ENCODE measurements at regions not wholly inside any gene's neighbourhood (a gene's known extent, or its start where the extent isn't known, plus 50 kb on each side); places are given as distances from the start of the nearest gene placed in this dataset.

DNA sequence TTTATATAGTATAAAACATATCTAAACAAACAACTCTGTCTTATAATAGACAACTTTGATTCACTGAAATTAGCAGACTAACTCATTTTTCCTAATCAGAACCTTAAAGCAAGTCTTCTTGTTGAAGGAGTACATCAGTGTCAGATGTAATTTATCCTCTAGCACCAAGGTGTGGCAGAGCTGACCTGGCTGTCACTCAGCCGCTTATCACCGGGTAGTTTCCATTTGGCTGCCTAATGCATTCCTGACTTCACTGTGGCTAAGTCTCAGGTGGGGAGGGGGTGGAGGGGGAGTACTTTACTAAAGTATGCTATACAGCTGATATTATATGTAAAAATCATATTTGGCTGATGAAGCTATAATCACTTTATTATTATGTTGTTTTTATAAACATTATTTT, 339.9 kb upstream of the RGS6 start:
- no peaks in the 10 kb centered on the region for H3K36me3 ChIP-seq (ENCODE audit: insufficient read depth)
- H3K4me2 ChIP-seq, result no peak overlapping the region
- H3K4me3 ChIP-seq, result no peak overlapping the region
- peaks cover 10% of the 10 kb centered on the region for H3K79me2 ChIP-seq (replicated peaks; ENCODE audit: insufficient read depth)
- no peak overlapping the region for H3K27ac ChIP-seq (ENCODE audit: low read depth)
- no peaks in the 10 kb centered on the region for H4K20me1 ChIP-seq (replicated peaks; ENCODE audit: insufficient read depth)
- TF ChIP-seq EZH2 (IDR thresholded peaks at IDR 0.05; ENCODE audit: low read depth, unreplicated experiment) (no peak), ZNF114 (CRISPR knock-in tag; IDR thresholded peaks at IDR 0.05) (no peak)
- TF ChIP-seq, protein P1, sequence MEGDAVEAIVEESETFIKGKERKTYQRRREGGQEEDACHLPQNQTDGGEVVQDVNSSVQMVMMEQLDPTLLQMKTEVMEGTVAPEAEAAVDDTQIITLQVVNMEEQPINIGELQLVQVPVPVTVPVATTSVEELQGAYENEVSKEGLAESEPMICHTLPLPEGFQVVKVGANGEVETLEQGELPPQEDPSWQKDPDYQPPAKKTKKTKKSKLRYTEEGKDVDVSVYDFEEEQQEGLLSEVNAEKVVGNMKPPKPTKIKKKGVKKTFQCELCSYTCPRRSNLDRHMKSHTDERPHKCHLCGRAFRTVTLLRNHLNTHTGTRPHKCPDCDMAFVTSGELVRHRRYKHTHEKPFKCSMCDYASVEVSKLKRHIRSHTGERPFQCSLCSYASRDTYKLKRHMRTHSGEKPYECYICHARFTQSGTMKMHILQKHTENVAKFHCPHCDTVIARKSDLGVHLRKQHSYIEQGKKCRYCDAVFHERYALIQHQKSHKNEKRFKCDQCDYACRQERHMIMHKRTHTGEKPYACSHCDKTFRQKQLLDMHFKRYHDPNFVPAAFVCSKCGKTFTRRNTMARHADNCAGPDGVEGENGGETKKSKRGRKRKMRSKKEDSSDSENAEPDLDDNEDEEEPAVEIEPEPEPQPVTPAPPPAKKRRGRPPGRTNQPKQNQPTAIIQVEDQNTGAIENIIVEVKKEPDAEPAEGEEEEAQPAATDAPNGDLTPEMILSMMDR (conservative IDR thresholded peaks at IDR 0.05; ENCODE audit: low read depth in 2 of 2), result 0 out of 4 replicates have a peak, but pooled peaks of 1 of the 2 experiments have one; percentile 3
- no peak for DNase-seq (ENCODE audit: low spot score)
- no peaks in the 10 kb centered on the region for H3F3A ChIP-seq (replicated peaks; ENCODE audit: low read depth)
- H3K9me3 Mint-ChIP-seq, result no peaks in the 10 kb centered on the region
- peaks cover 4% of the 10 kb centered on the region; the same call in 1 of the 2 replicates for H3K4me1 ChIP-seq (ENCODE audit: insufficient read depth)
- no peak overlapping the region for H2AFZ ChIP-seq
- H3K36me3 Mint-ChIP-seq (ENCODE audit: low read depth), result peaks cover 5% of the 10 kb centered on the region; the same call in 2 of the 3 replicates
- H3K4me3 Mint-ChIP-seq, result no peak overlapping the region
- H3K4me1 Mint-ChIP-seq, result peaks cover 12% of the 10 kb centered on the region; the same call in 2 of the 3 replicates
- H3K27me3 Mint-ChIP-seq (ENCODE audit: insufficient read depth, low read depth, poor library complexity), result peaks cover 1% of the 10 kb centered on the region
- peak; percentile 61 for ATAC-seq
- H3K27ac Mint-ChIP-seq, result no peak overlapping the region
- no peaks in the 10 kb centered on the region for H3K27me3 ChIP-seq (ENCODE audit: insufficient read depth)
- H3K9me2 ChIP-seq (ENCODE audit: insufficient read depth), result no peaks in the 10 kb centered on the region

- Mint-ChIP-seq H3K9me3 (no peaks in the 10 kb centered on the region), H3K27me3 (ENCODE audit: insufficient read depth, low read depth, poor library complexity) (peaks cover 1% of the 10 kb centered on the region), H3K36me3 (ENCODE audit: low read depth) (peaks cover 5% of the 10 kb centered on the region), H3K4me1 (peaks cover 12% of the 10 kb centered on the region; the same call in 2 of the 3 replicates), H3K27ac (no peak overlapping the region), H3K4me3 (no peak overlapping the region)
- no peaks in the 10 kb centered on the region for H3K27me3 ChIP-seq (ENCODE audit: insufficient read depth)
- ATAC-seq, result no peak
- DNase-seq (ENCODE audit: low spot score), result no peak
- peaks cover 10% of the 10 kb centered on the region for H3K79me2 ChIP-seq (replicated peaks; ENCODE audit: insufficient read depth)
- H3K4me3 ChIP-seq, result no peak overlapping the region
- H3K4me1 ChIP-seq (ENCODE audit: insufficient read depth), result peaks cover 4% of the 10 kb centered on the region; the same call in 1 of the 2 replicates
- no peak overlapping the region for H3K27ac ChIP-seq (ENCODE audit: low read depth)
- H3K36me3 ChIP-seq (ENCODE audit: insufficient read depth), result no peaks in the 10 kb centered on the region
- no peaks in the 10 kb centered on the region for H3F3A ChIP-seq (replicated peaks; ENCODE audit: low read depth)
- no peak overlapping the region for H2AFZ ChIP-seq
- H3K9me2 ChIP-seq (ENCODE audit: insufficient read depth), result no peaks in the 10 kb centered on the region
- no peak overlapping the region for H3K4me2 ChIP-seq
- H4K20me1 ChIP-seq (replicated peaks; ENCODE audit: insufficient read depth), result no peaks in the 10 kb centered on the region
- TF ChIP-seq EZH2phosphoT487 (IDR thresholded peaks at IDR 0.05; ENCODE audit: unreplicated experiment) (no peak), STAT1 (IDR thresholded peaks at IDR 0.05; ENCODE audit: unreplicated experiment) (no peak), EZH2 (IDR thresholded peaks at IDR 0.05; ENCODE audit: low read depth, unreplicated experiment) (no peak), ZNF114 (CRISPR knock-in tag; IDR thresholded peaks at IDR 0.05) (no peak), ZNF331 (CRISPR knock-in tag; IDR thresholded peaks at IDR 0.05; ENCODE audit: low read depth) (no peak), CREB1 (CRISPR knock-in tag; IDR thresholded peaks at IDR 0.05; ENCODE audit: low read depth) (no peak), NANOG (IDR thresholded peaks at IDR 0.05; ENCODE audit: borderline replicate concordance) (no peak)
- TF ChIP-seq, protein P2, sequence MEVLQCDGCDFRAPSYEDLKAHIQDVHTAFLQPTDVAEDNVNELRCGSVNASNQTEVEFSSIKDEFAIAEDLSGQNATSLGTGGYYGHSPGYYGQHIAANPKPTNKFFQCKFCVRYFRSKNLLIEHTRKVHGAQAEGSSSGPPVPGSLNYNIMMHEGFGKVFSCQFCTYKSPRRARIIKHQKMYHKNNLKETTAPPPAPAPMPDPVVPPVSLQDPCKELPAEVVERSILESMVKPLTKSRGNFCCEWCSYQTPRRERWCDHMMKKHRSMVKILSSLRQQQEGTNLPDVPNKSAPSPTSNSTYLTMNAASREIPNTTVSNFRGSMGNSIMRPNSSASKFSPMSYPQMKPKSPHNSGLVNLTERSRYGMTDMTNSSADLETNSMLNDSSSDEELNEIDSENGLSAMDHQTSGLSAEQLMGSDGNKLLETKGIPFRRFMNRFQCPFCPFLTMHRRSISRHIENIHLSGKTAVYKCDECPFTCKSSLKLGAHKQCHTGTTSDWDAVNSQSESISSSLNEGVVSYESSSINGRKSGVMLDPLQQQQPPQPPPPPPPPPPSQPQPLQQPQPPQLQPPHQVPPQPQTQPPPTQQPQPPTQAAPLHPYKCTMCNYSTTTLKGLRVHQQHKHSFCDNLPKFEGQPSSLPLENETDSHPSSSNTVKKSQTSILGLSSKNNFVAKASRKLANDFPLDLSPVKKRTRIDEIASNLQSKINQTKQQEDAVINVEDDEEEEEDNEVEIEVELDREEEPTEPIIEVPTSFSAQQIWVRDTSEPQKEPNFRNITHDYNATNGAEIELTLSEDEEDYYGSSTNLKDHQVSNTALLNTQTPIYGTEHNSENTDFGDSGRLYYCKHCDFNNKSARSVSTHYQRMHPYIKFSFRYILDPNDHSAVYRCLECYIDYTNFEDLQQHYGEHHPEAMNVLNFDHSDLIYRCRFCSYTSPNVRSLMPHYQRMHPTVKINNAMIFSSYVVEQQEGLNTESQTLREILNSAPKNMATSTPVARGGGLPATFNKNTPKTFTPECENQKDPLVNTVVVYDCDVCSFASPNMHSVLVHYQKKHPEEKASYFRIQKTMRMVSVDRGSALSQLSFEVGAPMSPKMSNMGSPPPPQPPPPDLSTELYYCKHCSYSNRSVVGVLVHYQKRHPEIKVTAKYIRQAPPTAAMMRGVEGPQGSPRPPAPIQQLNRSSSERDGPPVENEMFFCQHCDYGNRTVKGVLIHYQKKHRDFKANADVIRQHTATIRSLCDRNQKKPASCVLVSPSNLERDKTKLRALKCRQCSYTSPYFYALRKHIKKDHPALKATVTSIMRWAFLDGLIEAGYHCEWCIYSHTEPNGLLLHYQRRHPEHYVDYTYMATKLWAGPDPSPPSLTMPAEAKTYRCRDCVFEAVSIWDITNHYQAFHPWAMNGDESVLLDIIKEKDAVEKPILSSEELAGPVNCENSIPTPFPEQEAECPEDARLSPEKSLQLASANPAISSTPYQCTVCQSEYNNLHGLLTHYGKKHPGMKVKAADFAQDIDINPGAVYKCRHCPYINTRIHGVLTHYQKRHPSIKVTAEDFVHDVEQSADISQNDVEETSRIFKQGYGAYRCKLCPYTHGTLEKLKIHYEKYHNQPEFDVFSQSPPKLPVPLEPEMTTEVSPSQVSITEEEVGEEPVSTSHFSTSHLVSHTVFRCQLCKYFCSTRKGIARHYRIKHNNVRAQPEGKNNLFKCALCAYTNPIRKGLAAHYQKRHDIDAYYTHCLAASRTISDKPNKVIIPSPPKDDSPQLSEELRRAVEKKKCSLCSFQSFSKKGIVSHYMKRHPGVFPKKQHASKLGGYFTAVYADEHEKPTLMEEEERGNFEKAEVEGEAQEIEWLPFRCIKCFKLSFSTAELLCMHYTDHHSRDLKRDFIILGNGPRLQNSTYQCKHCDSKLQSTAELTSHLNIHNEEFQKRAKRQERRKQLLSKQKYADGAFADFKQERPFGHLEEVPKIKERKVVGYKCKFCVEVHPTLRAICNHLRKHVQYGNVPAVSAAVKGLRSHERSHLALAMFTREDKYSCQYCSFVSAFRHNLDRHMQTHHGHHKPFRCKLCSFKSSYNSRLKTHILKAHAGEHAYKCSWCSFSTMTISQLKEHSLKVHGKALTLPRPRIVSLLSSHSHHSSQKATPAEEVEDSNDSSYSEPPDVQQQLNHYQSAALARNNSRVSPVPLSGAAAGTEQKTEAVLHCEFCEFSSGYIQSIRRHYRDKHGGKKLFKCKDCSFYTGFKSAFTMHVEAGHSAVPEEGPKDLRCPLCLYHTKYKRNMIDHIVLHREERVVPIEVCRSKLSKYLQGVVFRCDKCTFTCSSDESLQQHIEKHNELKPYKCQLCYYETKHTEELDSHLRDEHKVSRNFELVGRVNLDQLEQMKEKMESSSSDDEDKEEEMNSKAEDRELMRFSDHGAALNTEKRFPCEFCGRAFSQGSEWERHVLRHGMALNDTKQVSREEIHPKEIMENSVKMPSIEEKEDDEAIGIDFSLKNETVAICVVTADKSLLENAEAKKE (CRISPR knock-in tag; IDR thresholded peaks at IDR 0.05), result no peak
- TF ChIP-seq, protein P3, sequence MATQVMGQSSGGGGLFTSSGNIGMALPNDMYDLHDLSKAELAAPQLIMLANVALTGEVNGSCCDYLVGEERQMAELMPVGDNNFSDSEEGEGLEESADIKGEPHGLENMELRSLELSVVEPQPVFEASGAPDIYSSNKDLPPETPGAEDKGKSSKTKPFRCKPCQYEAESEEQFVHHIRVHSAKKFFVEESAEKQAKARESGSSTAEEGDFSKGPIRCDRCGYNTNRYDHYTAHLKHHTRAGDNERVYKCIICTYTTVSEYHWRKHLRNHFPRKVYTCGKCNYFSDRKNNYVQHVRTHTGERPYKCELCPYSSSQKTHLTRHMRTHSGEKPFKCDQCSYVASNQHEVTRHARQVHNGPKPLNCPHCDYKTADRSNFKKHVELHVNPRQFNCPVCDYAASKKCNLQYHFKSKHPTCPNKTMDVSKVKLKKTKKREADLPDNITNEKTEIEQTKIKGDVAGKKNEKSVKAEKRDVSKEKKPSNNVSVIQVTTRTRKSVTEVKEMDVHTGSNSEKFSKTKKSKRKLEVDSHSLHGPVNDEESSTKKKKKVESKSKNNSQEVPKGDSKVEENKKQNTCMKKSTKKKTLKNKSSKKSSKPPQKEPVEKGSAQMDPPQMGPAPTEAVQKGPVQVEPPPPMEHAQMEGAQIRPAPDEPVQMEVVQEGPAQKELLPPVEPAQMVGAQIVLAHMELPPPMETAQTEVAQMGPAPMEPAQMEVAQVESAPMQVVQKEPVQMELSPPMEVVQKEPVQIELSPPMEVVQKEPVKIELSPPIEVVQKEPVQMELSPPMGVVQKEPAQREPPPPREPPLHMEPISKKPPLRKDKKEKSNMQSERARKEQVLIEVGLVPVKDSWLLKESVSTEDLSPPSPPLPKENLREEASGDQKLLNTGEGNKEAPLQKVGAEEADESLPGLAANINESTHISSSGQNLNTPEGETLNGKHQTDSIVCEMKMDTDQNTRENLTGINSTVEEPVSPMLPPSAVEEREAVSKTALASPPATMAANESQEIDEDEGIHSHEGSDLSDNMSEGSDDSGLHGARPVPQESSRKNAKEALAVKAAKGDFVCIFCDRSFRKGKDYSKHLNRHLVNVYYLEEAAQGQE (IDR thresholded peaks at IDR 0.05; ENCODE audit: unreplicated experiment), result no peak
Measured at GRCh38 chr14:71593966-71594365, 338.3 kb upstream of the RGS6 start.

Data from GM23338 (cell line).